K562 (cell line): ENCODE measurements at regions not wholly inside any gene's neighbourhood (a gene's known extent, or its start where the extent isn't known, plus 50 kb on each side); places are given as distances from the start of the nearest gene placed in this dataset.

Source experiments
- ATAC-seq: fragments of 200-7000 bp; cut with Tn5 transposase; 3 replicates; pipeline ENCODE4 v1.9.1; 2020; ENCODE audit warnings: moderate library complexity
- BruUV-seq: library from RNA; stranded (reverse); fragments of 400-500 nt; replicated peaks from 2 replicates; lab custom pipeline; 2021; lab: Mats Ljungman, UMichigan
- CTCF ChIA-PET: fragments of 300-600 bp; formaldehyde crosslinking; extraction: SDS; loops from one replicate; lab custom pipeline; 2021; ENCODE audit warnings: low intra/inter-chr PET ratio; lab: Yijun Ruan, JAX
- POLR2A ChIA-PET: fragments of 300-600, 350-650 bp; sonication (Branson Sonifier 250); formaldehyde crosslinking; extraction: SDS; loops from one replicate; lab custom pipeline; 2021; ENCODE audit warnings: antibody characterized with exemption, inconsistent platforms; lab: Yijun Ruan, JAX
- DNase-seq, 4 experiments: peaks; one replicate each; pipeline versions ENCODE4 v3.0.0 to v3.0.0-alpha.2; 2011 to 2018; ENCODE audit warnings: low spot score in 3 of 4, mixed read lengths in 3 of 4; ENCODE audit errors: extremely low read depth in 1 of 4
- FAIRE-seq: peaks from 2 replicates; lab custom pipeline; 2011; peaks lifted over from hg19 to GRCh38; lab: Jason Lieb, UNC
- H2AFZ ChIP-seq: 2 replicates; pipeline ENCODE4 v1.6.0; 2011; ENCODE audit warnings: low read depth, low read length, control low read depth, inconsistent platforms
- H3K27ac ChIP-seq: fragments of 200-600 bp; 3 replicates; pipeline ENCODE4 v1.8.0; 2011; ENCODE audit warnings: low read depth, mild to moderate bottlenecking, control low read depth, inconsistent platforms, low read length, moderate library complexity, mixed read lengths; ENCODE audit errors: extremely low read depth
- H3K27me3 ChIP-seq, 2 experiments: fragments of 300-600 bp in 1 of 2; 2 replicates in 1 of 2; 3 replicates in 1 of 2; pipeline versions ENCODE4 v1.6.0 to v1.8.0; 2011; ENCODE audit warnings: inconsistent platforms in 2 of 2, low read length in 2 of 2, mild to moderate bottlenecking in 1 of 2, mixed read lengths in 1 of 2, moderate library complexity in 1 of 2; ENCODE audit not compliant: control insufficient read depth in 2 of 2, insufficient read depth in 2 of 2
- H3K36me3 ChIP-seq: fragments of 300-600 bp; 3 replicates; pipeline ENCODE4 v1.8.0; 2011; ENCODE audit warnings: mild to moderate bottlenecking, low read length, inconsistent platforms; ENCODE audit not compliant: control insufficient read depth, insufficient read depth
- H3K4me1 ChIP-seq, 2 experiments: fragments of 200-600 bp in 1 of 2; replicated peaks in 1 of 2; 2 replicates in 1 of 2; 3 replicates in 1 of 2; pipeline versions ENCODE4 v1.5.1 to v1.8.0; 2011; ENCODE audit warnings: inconsistent platforms in 2 of 2, low read length in 2 of 2, mild to moderate bottlenecking in 1 of 2, mixed read lengths in 1 of 2, moderate library complexity in 1 of 2; ENCODE audit not compliant: control insufficient read depth in 2 of 2, insufficient read depth in 2 of 2
- H3K4me2 ChIP-seq: 2 replicates; pipeline ENCODE4 v1.6.1; 2011; ENCODE audit warnings: low read length, control low read depth, inconsistent platforms, mixed read lengths; ENCODE audit not compliant: insufficient read depth
- H3K4me3 ChIP-seq: fragments of 200-600 bp; sonication (generic), shearing (Covaris generic); 2 replicates; pipeline ENCODE4 v1.5.1; 2016; ENCODE audit warnings: control low read depth, inconsistent platforms
- H3K79me2 ChIP-seq: fragments of 200-600 bp; 3 replicates; pipeline ENCODE4 v1.8.0; 2011; ENCODE audit warnings: low read length, inconsistent platforms; ENCODE audit not compliant: control insufficient read depth, insufficient read depth
- H3K9ac ChIP-seq, 2 experiments: 2 replicates each; pipeline versions ENCODE4 v1.6.0 to v1.6.1; 2011; ENCODE audit warnings: low read depth in 2 of 2, low read length in 2 of 2, control low read depth in 1 of 2, inconsistent platforms in 1 of 2, mild to moderate bottlenecking in 1 of 2, mixed read lengths in 1 of 2; ENCODE audit not compliant: insufficient read depth in 1 of 2
- H3K9me1 ChIP-seq: one replicate; pipeline ENCODE4 v1.6.0; 2011; ENCODE audit warnings: inconsistent platforms, mild to moderate bottlenecking, low read length, moderate library complexity; ENCODE audit not compliant: control insufficient read depth, insufficient read depth
- H3K9me3 ChIP-seq: replicated peaks from 2 replicates; pipeline ENCODE4 v1.5.1; 2011; ENCODE audit warnings: low read depth, low read length, inconsistent platforms; ENCODE audit not compliant: control insufficient read depth, insufficient read depth
- H4K20me1 ChIP-seq: replicated peaks from 2 replicates; pipeline ENCODE4 v1.6.1; 2011; ENCODE audit warnings: low read length, inconsistent platforms, mixed read lengths; ENCODE audit not compliant: control insufficient read depth, insufficient read depth
- ATF7 ChIP-seq: fragments of 450-650 bp; IDR thresholded peaks from 2 replicates; pipeline ENCODE4 v1.7.1; 2014; ENCODE audit warnings: mild to moderate bottlenecking, moderate library complexity
- NCOA6 ChIP-seq: fragments of 450-650 bp; IDR thresholded peaks from 2 replicates; pipeline ENCODE4 v1.6.1; 2017; ENCODE audit warnings: mild to moderate bottlenecking
- PHB ChIP-seq: fragments of 250-450 bp; sonication (Bioruptor Pico); IDR thresholded peaks from 2 replicates; pipeline ENCODE4 v1.5.0; 2021
- PHB2 ChIP-seq: fragments of 450-650 bp; IDR thresholded peaks from 2 replicates; pipeline ENCODE4 v1.6.1; 2017; ENCODE audit warnings: low read depth
- POLR2B ChIP-seq: fragments of 450-650 bp; IDR thresholded peaks from 2 replicates; pipeline ENCODE4 v1.6.1; 2018; ENCODE audit warnings: low read depth; ENCODE audit not compliant: partially characterized antibody
- RBM17 ChIP-seq: fragments of 200-400 bp; formaldehyde crosslinking; IDR thresholded peaks from 2 replicates; pipeline ENCODE4 v1.6.1; 2017; ENCODE audit warnings: low read depth, mild to moderate bottlenecking, low read length, borderline replicate concordance
- YY1 ChIP-seq, 3 experiments: IDR thresholded peaks; 2 replicates each; pipeline ENCODE4 v1.6.1; 2011; ENCODE audit warnings: low read length in 2 of 3, mild to moderate bottlenecking in 2 of 3, moderate library complexity in 2 of 3, borderline replicate concordance in 1 of 3, control low read depth in 1 of 3, low read depth in 1 of 3; ENCODE audit not compliant: insufficient read depth in 3 of 3, insufficient replicate concordance in 2 of 3, control insufficient read depth in 1 of 3, insufficient read length in 1 of 3; ENCODE audit errors: extremely low read depth in 1 of 3
- ZBTB26 ChIP-seq: fragments of 450-650 bp; formaldehyde crosslinking; IDR thresholded peaks from 2 replicates; pipeline ENCODE4 v1.4.0; 2022; ENCODE audit warnings: missing genetic modification characterization
- ZNF398 ChIP-seq: fragments of 250-450 bp; sonication (Bioruptor Pico); IDR thresholded peaks from 2 replicates; pipeline ENCODE4 v1.8.0; 2021; ENCODE audit warnings: moderate library complexity, mild to moderate bottlenecking, inconsistent platforms
- ZNF584 ChIP-seq: fragments of 200-800 bp; sonication (Bioruptor generic); IDR thresholded peaks from 2 replicates; pipeline ENCODE4 v1.6.1; 2016; ENCODE audit warnings: low read depth, mild to moderate bottlenecking, missing genetic modification characterization, missing compliant biosample characterization
- ZNF589 ChIP-seq: fragments of 200-800 bp; sonication (Bioruptor generic); IDR thresholded peaks from 2 replicates; pipeline ENCODE4 v1.6.1; 2016; ENCODE audit warnings: low read depth, missing genetic modification characterization, missing compliant biosample characterization
- WGBS: fragments of 100-300 bp; shearing (Covaris generic); methylation state at CpG from one replicate; pipeline ENCODE4 v1.1.6; 2016; ENCODE audit warnings: low coverage, mixed read lengths; ENCODE audit not compliant: insufficient coverage; ENCODE audit errors: missing lambda C conversion rate; 5-methylcytosine and 5-hydroxymethylcytosine counted together
- in situ Hi-C: fragments of 300-500 bp; cut with MboI; formaldehyde crosslinking; loops from 4 replicates; pipeline ENCODE4 v1.15.0; 2018; ENCODE audit warnings: inconsistent platforms, mixed read lengths
- intact Hi-C: fragments of 100-400 bp; cut with micrococcal nuclease; formaldehyde crosslinking; loops from 2 replicates; pipeline ENCODE4 v1.14.2; 2022
- TF ChIP-seq, protein P1 (sequence below): fragments of 450-650 bp; IDR thresholded peaks from 2 replicates; pipeline ENCODE4 v1.6.1; 2016; ENCODE audit warnings: borderline replicate concordance
- TF ChIP-seq, protein P2 (sequence below): sonication (generic); formaldehyde crosslinking; IDR thresholded peaks from 2 replicates; pipeline ENCODE4 v1.8.0; 2022; ENCODE audit warnings: mild to moderate bottlenecking, low read depth, missing genetic modification reagents
- TF ChIP-seq, protein P3 (sequence below): sonication (generic); formaldehyde crosslinking; IDR thresholded peaks from 2 replicates; pipeline ENCODE4 v1.8.1; 2022; ENCODE audit warnings: missing genetic modification reagents

GRCh38 chr5:93805616-93806379, 64.4 kb upstream of the POU5F2 start:
- Histone ChIP-seq H4K20me1 (no peaks in the 10 kb centered on the region), H3K9me3 (no peaks in the 10 kb centered on the region), H3K79me2 (no peaks in the 10 kb centered on the region), H3K4me3 (no peak overlapping the region), H3K4me2 (no peak overlapping the region), H3K4me1 (no peaks in the 10 kb centered on the region), H3K36me3 (no peaks in the 10 kb centered on the region), H2AFZ (no peak overlapping the region), H3K27me3 (no peaks in the 10 kb centered on the region), H3K27ac (no peak overlapping the region), H3K9me1 (no peaks in the 10 kb centered on the region), H3K9ac (no peak overlapping the region)
- no TSS peak for BruUV-seq
- in situ Hi-C loops (no loop called here), intact Hi-C loops (no loop called here)
- ATAC-seq: no peak
- FAIRE-seq: no peak
- 1% methylated on average over 5 of the region's 5 CpGs for WGBS
- no peak for DNase-seq
- CTCF ChIA-PET: no interaction called here
- POLR2A ChIA-PET: no interaction called here
- no peak for TF ChIP-seq PHB (CRISPR knock-in tag)
- TF ChIP-seq, protein P1, sequence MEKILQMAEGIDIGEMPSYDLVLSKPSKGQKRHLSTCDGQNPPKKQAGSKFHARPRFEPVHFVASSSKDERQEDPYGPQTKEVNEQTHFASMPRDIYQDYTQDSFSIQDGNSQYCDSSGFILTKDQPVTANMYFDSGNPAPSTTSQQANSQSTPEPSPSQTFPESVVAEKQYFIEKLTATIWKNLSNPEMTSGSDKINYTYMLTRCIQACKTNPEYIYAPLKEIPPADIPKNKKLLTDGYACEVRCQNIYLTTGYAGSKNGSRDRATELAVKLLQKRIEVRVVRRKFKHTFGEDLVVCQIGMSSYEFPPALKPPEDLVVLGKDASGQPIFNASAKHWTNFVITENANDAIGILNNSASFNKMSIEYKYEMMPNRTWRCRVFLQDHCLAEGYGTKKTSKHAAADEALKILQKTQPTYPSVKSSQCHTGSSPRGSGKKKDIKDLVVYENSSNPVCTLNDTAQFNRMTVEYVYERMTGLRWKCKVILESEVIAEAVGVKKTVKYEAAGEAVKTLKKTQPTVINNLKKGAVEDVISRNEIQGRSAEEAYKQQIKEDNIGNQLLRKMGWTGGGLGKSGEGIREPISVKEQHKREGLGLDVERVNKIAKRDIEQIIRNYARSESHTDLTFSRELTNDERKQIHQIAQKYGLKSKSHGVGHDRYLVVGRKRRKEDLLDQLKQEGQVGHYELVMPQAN: no peak
- TF ChIP-seq, protein P2, sequence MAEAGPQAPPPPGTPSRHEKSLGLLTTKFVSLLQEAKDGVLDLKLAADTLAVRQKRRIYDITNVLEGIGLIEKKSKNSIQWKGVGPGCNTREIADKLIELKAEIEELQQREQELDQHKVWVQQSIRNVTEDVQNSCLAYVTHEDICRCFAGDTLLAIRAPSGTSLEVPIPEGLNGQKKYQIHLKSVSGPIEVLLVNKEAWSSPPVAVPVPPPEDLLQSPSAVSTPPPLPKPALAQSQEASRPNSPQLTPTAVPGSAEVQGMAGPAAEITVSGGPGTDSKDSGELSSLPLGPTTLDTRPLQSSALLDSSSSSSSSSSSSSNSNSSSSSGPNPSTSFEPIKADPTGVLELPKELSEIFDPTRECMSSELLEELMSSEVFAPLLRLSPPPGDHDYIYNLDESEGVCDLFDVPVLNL (CRISPR knock-in tag): no peak
- no peak for TF ChIP-seq ZBTB26 (CRISPR knock-in tag)
- TF ChIP-seq YY1 (IDR thresholded peaks at IDR 0.05; ENCODE audit: borderline replicate concordance in 1 of 3, control insufficient read depth in 1 of 3, extremely low read depth in 1 of 3, insufficient read depth in 3 of 3, insufficient read length in 1 of 3, insufficient replicate concordance in 2 of 3, low read depth in 1 of 3, low read length in 2 of 3): no peak
- no peak for TF ChIP-seq POLR2B
- no peak for TF ChIP-seq ZNF584 (CRISPR knock-in tag)
- no peak for TF ChIP-seq PHB2
- TF ChIP-seq ZNF589: no peak
- no peak for TF ChIP-seq ZNF398 (CRISPR knock-in tag)
- TF ChIP-seq RBM17: no peak
- TF ChIP-seq ATF7: no peak
- TF ChIP-seq, protein P3, sequence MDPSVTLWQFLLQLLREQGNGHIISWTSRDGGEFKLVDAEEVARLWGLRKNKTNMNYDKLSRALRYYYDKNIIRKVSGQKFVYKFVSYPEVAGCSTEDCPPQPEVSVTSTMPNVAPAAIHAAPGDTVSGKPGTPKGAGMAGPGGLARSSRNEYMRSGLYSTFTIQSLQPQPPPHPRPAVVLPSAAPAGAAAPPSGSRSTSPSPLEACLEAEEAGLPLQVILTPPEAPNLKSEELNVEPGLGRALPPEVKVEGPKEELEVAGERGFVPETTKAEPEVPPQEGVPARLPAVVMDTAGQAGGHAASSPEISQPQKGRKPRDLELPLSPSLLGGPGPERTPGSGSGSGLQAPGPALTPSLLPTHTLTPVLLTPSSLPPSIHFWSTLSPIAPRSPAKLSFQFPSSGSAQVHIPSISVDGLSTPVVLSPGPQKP (CRISPR knock-in tag): no peak
- no peak for TF ChIP-seq NCOA6
